ENCODE measurements at regions not wholly inside any gene's neighbourhood (a gene's known extent, or its start where the extent isn't known, plus 50 kb on each side); places are given as distances from the start of the nearest gene placed in this dataset.

- H3K27me3 ChIP-seq (ENCODE audit: insufficient read depth, low read length, poor library complexity, severe bottlenecking) = no peaks in the 10 kb centered on the region
- Mint-ChIP-seq H3K27ac (no peak overlapping the region), H3K9me3 (no peaks in the 10 kb centered on the region), H3K36me3 (no peaks in the 10 kb centered on the region), H3K4me3 (no peak overlapping the region), H3K4me1 (no peaks in the 10 kb centered on the region), H3K27me3 (peaks cover 0 to 4% of the 10 kb centered on the region in 2 donors)
- no peaks in the 10 kb centered on the region for H3K9me3 ChIP-seq (ENCODE audit: low read length)
- ChIA-PET CTCF (no interaction called here), POLR2A (no interaction called here)
- no peak overlapping the region for H3K27ac ChIP-seq (ENCODE audit: low read depth, low read length)
- no peaks in the 10 kb centered on the region for H3K36me3 ChIP-seq (ENCODE audit: insufficient read depth, low read length)
- DNase-seq = no peak
- no peaks in the 10 kb centered on the region for H3K4me1 ChIP-seq (ENCODE audit: insufficient read depth, low read length)
- no peak overlapping the region for H3K4me3 ChIP-seq (ENCODE audit: low read length)
Observed at GRCh38 chr6:21522797-21523456, 70.6 kb upstream of the SOX4 start.

GRCh38 chr6:21523652-21524051, 69.9 kb upstream of the SOX4 start:
- no peak overlapping the region for H3K4me3 ChIP-seq (ENCODE audit: low read length)
- CTCF ChIA-PET = no interaction called here

GRCh38 chr6:21524201-21524600, 69.3 kb upstream of the SOX4 start:
- peaks cover 0 to 8% of the 10 kb centered on the region in 2 donors for H3K27me3 Mint-ChIP-seq
- Histone ChIP-seq H3K9me3 (ENCODE audit: low read length) (no peaks in the 10 kb centered on the region), H3K4me3 (ENCODE audit: low read length) (no peak overlapping the region), H3K27me3 (ENCODE audit: insufficient read depth, low read length, poor library complexity, severe bottlenecking) (no peaks in the 10 kb centered on the region), H3K36me3 (ENCODE audit: insufficient read depth, low read length) (no peaks in the 10 kb centered on the region), H3K27ac (ENCODE audit: low read depth, low read length) (no peak overlapping the region), H3K4me1 (ENCODE audit: insufficient read depth, low read length) (no peaks in the 10 kb centered on the region)
- H3K4me1 Mint-ChIP-seq = no peaks in the 10 kb centered on the region
- DNase-seq = no peak
- ChIA-PET POLR2A (no interaction called here), CTCF (no interaction called here)
- H3K36me3 Mint-ChIP-seq = no peaks in the 10 kb centered on the region
- no peak overlapping the region for H3K4me3 Mint-ChIP-seq
- no peak overlapping the region for H3K27ac Mint-ChIP-seq
- H3K9me3 Mint-ChIP-seq = no peaks in the 10 kb centered on the region

More at GRCh38 chr6:21523652-21524051, 69.9 kb upstream of the SOX4 start:
- Histone ChIP-seq H3K36me3 (ENCODE audit: insufficient read depth, low read length) (no peaks in the 10 kb centered on the region), H3K27me3 (ENCODE audit: insufficient read depth, low read length, poor library complexity, severe bottlenecking) (no peaks in the 10 kb centered on the region), H3K27ac (ENCODE audit: low read depth, low read length) (no peak overlapping the region), H3K4me1 (ENCODE audit: insufficient read depth, low read length) (no peaks in the 10 kb centered on the region), H3K9me3 (ENCODE audit: low read length) (no peaks in the 10 kb centered on the region)
- H3K4me1 Mint-ChIP-seq = no peaks in the 10 kb centered on the region
- no peak overlapping the region for H3K27ac Mint-ChIP-seq
- no peak for DNase-seq
- H3K36me3 Mint-ChIP-seq = no peaks in the 10 kb centered on the region
- no peak overlapping the region for H3K4me3 Mint-ChIP-seq
- H3K9me3 Mint-ChIP-seq = no peaks in the 10 kb centered on the region
- peaks cover 0 to 4% of the 10 kb centered on the region in 2 donors for H3K27me3 Mint-ChIP-seq
- POLR2A ChIA-PET = no interaction called here

- Mint-ChIP-seq H3K9me3 (no peaks in the 10 kb centered on the region), H3K4me1 (no peaks in the 10 kb centered on the region), H3K27ac (no peak overlapping the region), H3K4me3 (no peak overlapping the region), H3K27me3 (peaks cover 0 to 17% of the 10 kb centered on the region in 2 donors), H3K36me3 (no peaks in the 10 kb centered on the region)
- H3K36me3 ChIP-seq (ENCODE audit: insufficient read depth, low read length) = no peaks in the 10 kb centered on the region
- CTCF ChIA-PET = no interaction called here
- no peaks in the 10 kb centered on the region for H3K9me3 ChIP-seq (ENCODE audit: low read length)
- H3K4me1 ChIP-seq (ENCODE audit: insufficient read depth, low read length) = no peaks in the 10 kb centered on the region
- H3K27ac ChIP-seq (ENCODE audit: low read depth, low read length) = no peak overlapping the region
- no peaks in the 10 kb centered on the region for H3K27me3 ChIP-seq (ENCODE audit: insufficient read depth, low read length, poor library complexity, severe bottlenecking)
- POLR2A ChIA-PET = no interaction called here
- no peak overlapping the region for H3K4me3 ChIP-seq (ENCODE audit: low read length)
- DNase-seq = no peak
Observed at GRCh38 chr6:21526974-21527373, 66.6 kb upstream of the SOX4 start.

- no peaks in the 10 kb centered on the region for H3K27me3 ChIP-seq (ENCODE audit: insufficient read depth, low read length, poor library complexity, severe bottlenecking)
- H3K27me3 Mint-ChIP-seq = peaks cover 0 to 18% of the 10 kb centered on the region in 2 donors
- no peak overlapping the region for H3K4me3 ChIP-seq (ENCODE audit: low read length)
- H3K9me3 ChIP-seq (ENCODE audit: low read length) = no peaks in the 10 kb centered on the region
- H3K27ac ChIP-seq (ENCODE audit: low read depth, low read length) = no peak overlapping the region
- no peaks in the 10 kb centered on the region for H3K36me3 ChIP-seq (ENCODE audit: insufficient read depth, low read length)
- H3K9me3 Mint-ChIP-seq = no peaks in the 10 kb centered on the region
- no peaks in the 10 kb centered on the region for H3K4me1 ChIP-seq (ENCODE audit: insufficient read depth, low read length)
- ChIA-PET CTCF (no interaction called here), POLR2A (no interaction called here)
- H3K36me3 Mint-ChIP-seq = no peaks in the 10 kb centered on the region
- H3K27ac Mint-ChIP-seq = no peak overlapping the region
- DNase-seq = no peak
- H3K4me3 Mint-ChIP-seq = no peak overlapping the region
- H3K4me1 Mint-ChIP-seq = no peaks in the 10 kb centered on the region
Observed at GRCh38 chr6:21527731-21528130, 65.8 kb upstream of the SOX4 start.

- H3K27me3 ChIP-seq (ENCODE audit: insufficient read depth, low read length, poor library complexity, severe bottlenecking) = no peaks in the 10 kb centered on the region
- Mint-ChIP-seq H3K9me3 (no peaks in the 10 kb centered on the region), H3K4me3 (no peak overlapping the region), H3K4me1 (no peaks in the 10 kb centered on the region), H3K27ac (no peak overlapping the region), H3K27me3 (peaks cover 0 to 22% of the 10 kb centered on the region in 2 donors), H3K36me3 (no peaks in the 10 kb centered on the region)
- CTCF ChIA-PET = no interaction called here
- H3K27ac ChIP-seq (ENCODE audit: low read depth, low read length) = no peak overlapping the region
- no peaks in the 10 kb centered on the region for H3K36me3 ChIP-seq (ENCODE audit: insufficient read depth, low read length)
- no peak for DNase-seq
- POLR2A ChIA-PET = no interaction called here
- no peaks in the 10 kb centered on the region for H3K4me1 ChIP-seq (ENCODE audit: insufficient read depth, low read length)
- no peak overlapping the region for H3K4me3 ChIP-seq (ENCODE audit: low read length)
- H3K9me3 ChIP-seq (ENCODE audit: low read length) = no peaks in the 10 kb centered on the region
Observed at GRCh38 chr6:21529431-21529830, 64.1 kb upstream of the SOX4 start.

- H3K4me1 ChIP-seq (ENCODE audit: insufficient read depth, low read length) = no peaks in the 10 kb centered on the region
- no peaks in the 10 kb centered on the region for H3K27me3 ChIP-seq (ENCODE audit: insufficient read depth, low read length, poor library complexity, severe bottlenecking)
- Mint-ChIP-seq H3K9me3 (no peaks in the 10 kb centered on the region), H3K36me3 (no peaks in the 10 kb centered on the region), H3K27me3 (peaks cover 0 to 18% of the 10 kb centered on the region in 2 donors), H3K4me1 (no peaks in the 10 kb centered on the region), H3K27ac (no peak overlapping the region), H3K4me3 (no peak overlapping the region)
- H3K36me3 ChIP-seq (ENCODE audit: insufficient read depth, low read length) = no peaks in the 10 kb centered on the region
- ChIA-PET CTCF (no interaction called here), POLR2A (no interaction called here)
- no peak overlapping the region for H3K4me3 ChIP-seq (ENCODE audit: low read length)
- no peaks in the 10 kb centered on the region for H3K9me3 ChIP-seq (ENCODE audit: low read length)
- DNase-seq = no peak
- no peak overlapping the region for H3K27ac ChIP-seq (ENCODE audit: low read depth, low read length)
Observed at GRCh38 chr6:21531393-21531792, 62.2 kb upstream of the SOX4 start.

GRCh38 chr6:21533678-21534077, 59.9 kb upstream of the SOX4 start:
- no peaks in the 10 kb centered on the region for H3K4me1 Mint-ChIP-seq
- Histone ChIP-seq H3K36me3 (ENCODE audit: insufficient read depth, low read length) (no peaks in the 10 kb centered on the region), H3K4me1 (ENCODE audit: insufficient read depth, low read length) (no peaks in the 10 kb centered on the region), H3K9me3 (ENCODE audit: low read length) (no peaks in the 10 kb centered on the region), H3K27me3 (ENCODE audit: insufficient read depth, low read length, poor library complexity, severe bottlenecking) (no peaks in the 10 kb centered on the region), H3K4me3 (ENCODE audit: low read length) (no peak overlapping the region), H3K27ac (ENCODE audit: low read depth, low read length) (no peak overlapping the region)
- no peak overlapping the region for H3K4me3 Mint-ChIP-seq
- no peak for DNase-seq
- ChIA-PET POLR2A (no interaction called here), CTCF (no interaction called here)
- H3K27ac Mint-ChIP-seq = no peak overlapping the region
- no peaks in the 10 kb centered on the region for H3K36me3 Mint-ChIP-seq
- peaks cover 0 to 18% of the 10 kb centered on the region in 2 donors for H3K27me3 Mint-ChIP-seq
- H3K9me3 Mint-ChIP-seq = no peaks in the 10 kb centered on the region

- Histone ChIP-seq H3K36me3 (ENCODE audit: insufficient read depth, low read length) (no peaks in the 10 kb centered on the region), H3K4me1 (ENCODE audit: insufficient read depth, low read length) (no peaks in the 10 kb centered on the region), H3K27ac (ENCODE audit: low read depth, low read length) (no peak overlapping the region), H3K27me3 (ENCODE audit: insufficient read depth, low read length, poor library complexity, severe bottlenecking) (no peaks in the 10 kb centered on the region), H3K4me3 (ENCODE audit: low read length) (no peak overlapping the region), H3K9me3 (ENCODE audit: low read length) (no peaks in the 10 kb centered on the region)
- CTCF ChIA-PET = no interaction called here
- Mint-ChIP-seq H3K4me3 (no peak overlapping the region), H3K27ac (no peak overlapping the region), H3K9me3 (no peaks in the 10 kb centered on the region), H3K27me3 (peaks cover 2 to 8% of the 10 kb centered on the region in 2 donors), H3K4me1 (no peaks in the 10 kb centered on the region), H3K36me3 (no peaks in the 10 kb centered on the region)
- POLR2A ChIA-PET = no interaction called here
- no peak for DNase-seq
Observed at GRCh38 chr6:21536280-21536766, 57.2 kb upstream of the SOX4 start.

All from CD8-positive, alpha-beta memory T cell (primary cell).